Astrocyte of the spinal cord (primary cell): ENCODE measurements at regions not wholly inside any gene's neighbourhood (a gene's known extent, or its start where the extent isn't known, plus 50 kb on each side); places are given as distances from the start of the nearest gene placed in this dataset.

Experiments
- DNase-seq: peaks from one replicate; pipeline ENCODE4 v3.0.0; 2011; ENCODE audit warnings: low read depth, low spot score
- H3K4me3 ChIP-seq: 2 replicates; pipeline ENCODE4 v1.5.1; 2011; ENCODE audit warnings: low read depth, mild to moderate bottlenecking, low read length, moderate library complexity
- CTCF ChIP-seq: IDR thresholded peaks from 2 replicates; pipeline ENCODE4 v1.5.1; 2012; ENCODE audit warnings: low read depth, mild to moderate bottlenecking, low read length, inconsistent platforms
- in situ Hi-C: cut with HindIII; loops from 2 replicates; pipeline ENCODE4 v1.10.0; 2017; ENCODE audit warnings: low sequenced_read_pairs

- no peak overlapping the region for H3K4me3 ChIP-seq
- in situ Hi-C loops, result no loop called here
- DNase-seq, result no peak
- TF ChIP-seq CTCF, result no peak
Observed at GRCh38 chr4:137206781-137207180, 325.5 kb downstream of the PCDH18 start.

- in situ Hi-C loops, result no loop called here
- no peak for TF ChIP-seq CTCF
- DNase-seq, result peak; percentile 87
- no peak overlapping the region for H3K4me3 ChIP-seq
Observed at GRCh38 chr4:137203601-137204000, 328.7 kb downstream of the PCDH18 start.

GRCh38 chr4:137200322-137200721, 332.0 kb downstream of the PCDH18 start:
- no peak overlapping the region for H3K4me3 ChIP-seq
- DNase-seq, result no peak
- in situ Hi-C loops, result no loop called here
- TF ChIP-seq CTCF, result no peak

- in situ Hi-C loops, result no loop called here
Observed at GRCh38 chr4:137198791-137199190, 333.5 kb downstream of the PCDH18 start.

GRCh38 chr4:137194670-137195069, 337.6 kb downstream of the PCDH18 start:
- TF ChIP-seq CTCF, result no peak
- DNase-seq, result no peak
- in situ Hi-C loops, result no loop called here
- no peak overlapping the region for H3K4me3 ChIP-seq

More at GRCh38 chr4:137198791-137199190, 333.5 kb downstream of the PCDH18 start:
- no peak for DNase-seq
- H3K4me3 ChIP-seq, result no peak overlapping the region
- no peak for TF ChIP-seq CTCF

GRCh38 chr4:137193564-137193963, 338.7 kb downstream of the PCDH18 start:
- H3K4me3 ChIP-seq, result no peak overlapping the region
- no peak for TF ChIP-seq CTCF
- in situ Hi-C loops, result no loop called here
- DNase-seq, result no peak
